RPMI8226 (cell line): ENCODE measurements at regions not wholly inside any gene's neighbourhood (a gene's known extent, or its start where the extent isn't known, plus 50 kb on each side); places are given as distances from the start of the nearest gene placed in this dataset.
"Not testable (repeated sequence)": the region's sequence is repeated elsewhere in the genome, so short reads cannot be mapped to it uniquely, and the experiment has no call there.

Experiments
- DNase-seq: peaks from one replicate; pipeline ENCODE4 v3.0.0-alpha.2; 2015

DNA sequence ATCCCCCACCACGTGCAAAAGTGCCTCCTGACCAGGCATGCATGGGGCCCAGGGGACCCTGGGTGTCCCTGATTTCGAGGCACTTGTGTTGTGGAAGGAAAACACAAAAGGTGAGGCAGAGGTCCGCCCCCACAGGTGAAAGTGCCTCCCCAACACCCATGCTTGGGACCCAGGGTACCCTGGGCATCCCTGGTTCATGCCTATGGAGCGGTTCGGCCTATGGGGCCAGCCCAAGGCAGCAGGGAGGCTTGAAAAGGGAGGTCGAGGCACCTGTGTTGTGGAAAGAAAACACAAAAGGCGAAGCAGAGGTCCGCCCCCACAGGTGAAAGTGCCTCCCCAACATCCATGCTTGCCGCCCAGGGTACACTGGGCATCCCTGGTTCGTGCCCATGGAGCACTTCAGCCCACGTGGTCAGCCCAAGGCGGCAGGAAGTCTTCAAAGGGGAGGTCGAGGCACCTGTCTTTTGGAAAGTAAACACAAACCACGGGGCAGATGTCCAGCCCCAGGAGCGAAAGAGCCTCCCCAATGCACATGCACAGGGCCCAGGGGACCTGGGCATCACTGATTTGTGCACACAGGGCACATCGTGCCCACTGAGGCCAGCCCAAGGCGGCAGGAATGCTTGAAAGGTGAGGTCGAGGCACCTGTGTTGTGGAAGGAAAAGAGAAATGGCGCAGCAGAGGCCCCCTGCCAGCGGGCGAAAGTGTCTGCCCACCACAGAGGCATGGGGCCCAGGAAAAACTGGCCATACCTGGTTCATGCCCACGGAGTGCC lies 375.5 kb downstream of the ALG10 start:
- DNase-seq, result no peak

DNA sequence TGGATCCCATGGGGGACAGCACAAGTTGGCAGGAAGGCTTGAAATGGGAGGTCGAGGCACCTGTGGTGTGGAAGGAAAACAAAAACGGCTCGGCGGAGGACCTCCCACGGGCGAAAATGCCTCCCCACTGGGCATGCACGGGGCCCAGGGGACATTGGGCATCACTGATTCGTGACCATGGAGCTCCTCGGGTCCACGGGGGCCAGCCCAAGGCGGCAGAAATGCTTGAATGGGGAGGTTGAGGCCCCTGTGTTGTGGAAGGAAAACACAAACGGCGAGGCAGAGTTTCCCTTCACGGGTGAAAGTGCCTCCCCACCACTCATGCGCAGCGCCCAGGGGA lies 376.0 kb downstream of the ALG10 start:
- DNase-seq, result no peak

DNA sequence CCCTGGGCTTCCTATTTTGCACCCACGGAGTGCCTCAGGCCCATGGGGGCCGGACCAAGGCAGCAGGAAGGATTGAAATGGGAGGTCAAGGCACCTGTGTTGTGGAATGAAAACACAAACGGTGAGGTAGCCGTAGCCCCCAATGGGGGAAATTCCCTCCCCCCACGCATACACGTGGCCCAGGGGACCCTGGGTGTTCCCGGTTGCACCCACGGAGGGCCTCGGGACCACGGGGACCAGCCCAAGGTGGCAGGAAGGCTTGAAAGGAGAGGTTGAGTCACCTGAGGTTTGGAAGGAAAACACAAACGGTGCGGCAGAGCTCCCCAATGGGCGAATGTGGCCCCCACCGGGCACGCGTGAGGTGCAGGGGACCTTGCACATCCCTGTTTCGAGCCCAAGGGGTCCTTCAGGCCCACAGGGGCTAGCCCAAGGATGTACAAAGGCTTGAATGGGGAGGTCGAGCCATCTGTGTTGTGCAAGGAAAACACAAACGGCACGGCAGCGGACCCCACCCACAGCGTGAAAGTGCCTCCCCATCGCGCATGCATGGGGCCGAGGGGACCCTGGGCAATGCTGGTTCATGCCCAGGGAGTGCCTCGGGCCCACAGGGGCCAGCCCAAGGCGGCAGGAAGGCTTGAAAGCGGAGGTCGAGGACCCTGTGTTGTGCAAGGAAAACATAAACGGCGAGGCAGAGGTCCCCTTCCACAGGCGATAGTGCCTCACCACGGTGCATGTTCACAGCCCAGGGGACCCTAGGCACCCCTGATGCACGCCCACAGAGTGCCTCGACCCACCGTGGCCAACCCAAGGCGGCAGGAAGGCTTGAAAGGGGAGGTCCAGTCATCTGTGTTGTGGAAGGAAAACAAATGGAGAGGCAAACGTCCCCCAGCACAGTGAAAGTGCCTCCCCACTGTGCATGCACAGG lies 376.7 kb downstream of the ALG10 start:
- no peak for DNase-seq

DNA sequence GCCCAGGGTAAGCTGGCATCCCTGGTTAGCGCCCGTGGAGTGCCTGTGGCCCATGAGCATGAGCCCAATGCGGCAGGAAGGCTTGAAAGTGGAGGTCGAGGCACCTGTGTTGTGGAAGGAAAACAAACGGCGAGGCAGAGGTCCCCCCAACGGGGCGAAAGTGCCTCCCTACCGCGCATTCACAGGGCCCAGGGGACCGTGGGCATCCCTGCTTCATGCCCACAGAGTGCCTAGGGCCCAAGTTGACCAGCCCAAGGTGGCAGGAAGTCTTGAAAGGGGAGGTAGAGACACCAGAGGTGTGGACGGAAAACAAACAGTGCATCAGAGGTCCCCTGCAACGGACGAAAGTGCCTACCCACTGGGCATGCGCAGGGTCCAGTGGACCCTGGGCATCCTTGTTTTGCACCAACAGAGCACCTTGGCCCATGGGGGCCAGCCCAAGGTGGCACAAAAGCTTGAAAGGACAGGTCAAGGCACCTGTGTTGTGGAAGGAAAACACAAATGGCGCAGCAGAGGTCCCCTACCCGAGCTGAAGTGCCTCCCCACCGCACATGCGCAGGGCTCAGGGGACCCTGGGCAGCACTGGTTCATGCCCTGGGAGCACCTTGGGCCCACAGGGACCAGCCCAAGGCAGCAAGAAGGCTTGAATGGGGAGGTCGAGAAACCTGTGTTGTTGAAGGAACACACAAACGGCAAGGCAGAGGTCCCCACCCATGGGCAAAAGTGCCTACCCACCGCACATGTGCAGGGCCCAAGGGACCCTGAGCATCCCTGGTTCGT lies 377.5 kb downstream of the ALG10 start:
- DNase-seq, result no peak

DNA sequence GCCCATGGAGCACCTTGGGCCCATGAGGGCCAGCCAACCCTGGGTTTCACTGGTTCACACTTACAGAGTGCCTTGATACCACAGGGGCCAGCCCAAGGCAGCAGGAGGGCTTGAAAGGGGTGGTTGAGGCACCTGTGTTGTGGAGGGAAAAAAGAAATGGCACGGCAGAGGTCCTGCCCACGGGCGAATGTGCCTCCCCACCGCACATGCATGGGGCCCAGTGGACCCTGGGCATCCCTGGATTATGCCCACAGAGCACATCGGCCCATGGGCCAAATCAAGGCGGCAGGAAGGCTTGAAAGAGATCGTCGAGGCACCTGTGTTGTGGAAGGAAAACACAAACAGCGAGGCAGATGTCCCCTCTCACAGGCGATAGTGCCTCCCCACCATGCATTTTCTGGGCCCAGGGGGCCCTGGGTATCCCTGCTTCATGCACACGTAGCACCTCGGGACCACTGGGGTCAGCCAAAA lies 378.1 kb downstream of the ALG10 start:
- no peak for DNase-seq

DNA sequence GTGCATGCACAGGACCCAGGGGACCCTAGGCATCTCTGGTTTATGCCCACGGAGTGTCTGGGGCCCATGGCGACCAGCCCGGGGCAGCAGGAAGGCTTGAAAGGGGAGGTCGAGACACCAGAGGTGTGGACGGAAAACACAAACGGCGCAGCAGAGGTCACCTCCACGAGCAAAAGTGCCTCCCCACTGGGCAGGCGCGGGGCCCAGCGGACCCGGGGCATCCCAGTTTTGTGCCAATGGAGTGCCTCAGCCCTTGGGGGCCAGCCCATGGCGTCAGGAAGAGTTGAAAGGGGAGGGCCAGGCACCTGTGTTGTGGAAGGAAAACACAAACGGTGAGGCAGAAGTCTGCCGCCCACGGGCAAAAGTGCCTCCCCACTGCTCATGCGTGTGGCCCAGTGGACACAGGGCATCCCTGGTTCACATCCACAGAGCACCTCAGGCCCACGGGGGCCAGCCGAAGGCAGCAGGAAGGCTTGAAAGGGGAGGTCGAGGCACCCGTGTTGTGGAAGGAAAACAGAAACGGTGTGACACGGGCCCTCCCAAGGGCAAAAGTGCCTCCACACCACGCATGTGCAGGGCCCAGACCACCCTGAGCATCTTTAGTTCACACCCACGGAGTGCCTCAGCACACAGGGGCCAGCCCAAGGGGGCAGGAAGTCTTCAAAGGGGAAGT lies 378.8 kb downstream of the ALG10 start:
- DNase-seq, result no peak

DNA sequence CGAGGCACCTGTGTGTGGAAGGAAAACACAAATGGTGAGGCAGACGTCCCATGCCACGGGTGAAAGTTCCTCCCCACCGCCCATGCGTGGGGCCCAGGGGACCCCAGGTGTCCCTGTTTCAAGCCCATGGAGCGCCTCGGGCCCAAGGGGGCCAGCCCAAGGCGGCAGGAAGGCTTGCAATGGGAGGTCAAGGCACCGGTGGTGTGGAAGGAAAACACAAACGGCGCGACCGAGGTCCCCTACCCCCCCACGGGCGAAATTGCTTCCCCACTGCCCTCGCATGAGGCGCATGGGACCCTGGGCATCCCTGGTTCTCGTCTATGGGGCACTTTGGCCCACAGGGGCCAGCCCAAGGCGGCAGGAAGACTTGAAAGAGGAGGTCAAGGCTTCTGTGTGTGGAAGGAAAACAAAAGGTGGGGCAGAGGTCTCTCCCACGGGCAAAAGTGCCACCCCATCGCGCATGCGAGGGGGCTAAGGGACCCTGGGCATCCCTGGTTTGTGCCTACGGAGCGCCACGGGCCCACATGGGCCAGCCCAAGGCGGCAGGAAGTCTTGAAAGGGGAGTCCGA lies 379.4 kb downstream of the ALG10 start:
- no peak for DNase-seq

DNA sequence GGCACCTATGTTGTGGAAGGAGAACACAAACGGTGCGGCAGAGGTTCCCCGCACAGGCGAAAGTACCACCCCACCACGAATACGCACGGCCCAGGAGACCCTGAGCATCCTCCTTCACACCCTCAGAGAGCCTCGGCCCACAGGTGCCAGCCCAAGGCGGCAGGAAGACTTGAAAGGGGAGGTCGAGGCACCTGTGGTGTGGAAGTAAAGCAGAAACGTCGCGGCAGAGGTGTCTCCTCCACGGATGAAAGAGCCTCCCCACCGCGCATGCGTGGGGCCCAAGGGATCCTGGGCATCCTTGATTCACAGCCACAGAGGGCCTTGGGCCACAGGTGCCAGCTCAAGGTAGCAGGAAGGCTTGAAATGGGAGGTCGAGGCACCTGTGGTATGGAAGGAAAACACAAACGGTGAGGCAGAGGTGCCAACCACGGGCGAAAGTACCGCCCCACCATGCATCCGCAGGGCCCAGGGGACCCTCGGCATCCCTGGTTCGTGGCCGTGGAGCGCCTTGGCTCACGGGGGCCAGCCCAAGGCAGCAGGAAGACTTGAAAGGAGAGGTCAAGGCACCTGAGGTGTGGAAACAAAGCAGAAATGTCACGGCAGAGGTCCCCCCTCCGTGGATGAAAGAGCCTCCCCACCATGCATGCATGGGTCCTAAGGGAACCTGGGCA lies 380.1 kb downstream of the ALG10 start:
- no peak for DNase-seq

DNA sequence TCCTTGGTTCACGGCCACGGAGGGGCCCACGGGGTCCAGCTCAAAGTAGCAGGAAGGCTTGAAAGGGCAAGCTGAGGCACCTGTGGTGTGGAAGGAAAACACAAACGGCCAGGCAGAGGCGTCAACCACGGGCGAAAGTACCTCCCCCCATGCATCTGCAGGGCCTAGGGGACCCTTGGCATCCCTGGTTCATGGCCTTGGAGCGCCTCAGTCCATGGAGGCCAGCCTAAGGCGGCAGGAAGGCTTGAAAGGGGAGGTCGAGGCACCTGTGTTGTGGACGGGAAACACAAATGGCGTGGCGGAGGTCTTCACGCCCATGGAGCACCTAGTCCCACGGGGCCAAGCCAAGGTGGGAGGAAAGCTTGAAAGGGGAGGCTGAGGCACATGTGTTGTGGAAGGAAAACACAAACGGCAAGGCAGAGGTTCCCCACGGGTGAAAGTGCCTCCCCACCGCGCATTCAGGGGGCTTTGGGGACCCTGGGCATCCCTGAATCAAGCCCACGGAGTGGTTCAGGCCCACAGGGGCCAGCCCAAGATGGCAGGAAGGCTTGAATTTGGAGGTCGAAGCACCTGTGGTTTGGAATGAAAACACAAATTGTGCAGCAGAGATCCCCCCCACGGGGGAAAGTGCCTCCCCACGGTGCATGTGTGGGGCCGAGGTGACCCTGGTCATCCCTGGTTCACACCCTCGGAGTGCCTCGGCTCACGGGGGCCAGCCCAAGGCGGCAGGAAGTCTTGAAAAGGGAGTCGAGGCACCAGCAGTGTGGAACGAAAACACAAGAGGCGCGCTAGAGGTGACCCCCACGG lies 380.8 kb downstream of the ALG10 start:
- no peak for DNase-seq

DNA sequence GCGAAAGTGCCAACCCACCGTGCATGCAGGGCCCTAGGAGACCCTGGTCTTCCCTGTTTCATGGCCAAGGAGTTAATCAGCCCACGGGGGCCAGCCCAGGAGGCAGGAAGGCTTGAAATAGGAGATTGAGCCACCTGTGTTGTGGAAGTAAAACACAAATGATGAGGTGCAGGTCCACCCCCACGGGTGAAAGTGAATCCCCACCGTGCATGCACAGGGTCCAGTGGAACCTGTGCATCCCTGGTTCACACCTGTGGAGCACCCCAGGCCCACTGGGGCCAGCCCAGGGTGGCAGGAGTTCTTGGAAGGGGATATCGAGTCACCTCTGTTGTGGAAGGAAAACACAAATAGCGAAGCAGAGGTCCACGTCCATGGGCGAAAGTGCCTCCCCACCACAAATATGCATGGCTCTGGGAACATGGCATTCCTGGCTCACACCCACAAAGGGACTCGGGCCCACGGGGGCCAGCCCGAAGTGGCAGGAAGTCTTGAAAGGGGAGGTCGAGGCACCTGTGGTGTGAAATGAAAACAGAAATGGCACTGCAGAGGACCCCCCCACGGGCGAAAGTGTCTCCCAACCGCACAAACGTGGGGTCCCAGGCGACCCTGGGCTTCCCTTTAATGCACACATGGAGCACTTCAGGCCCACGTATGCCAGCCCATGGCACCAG lies 381.5 kb downstream of the ALG10 start:
- no peak for DNase-seq

DNA sequence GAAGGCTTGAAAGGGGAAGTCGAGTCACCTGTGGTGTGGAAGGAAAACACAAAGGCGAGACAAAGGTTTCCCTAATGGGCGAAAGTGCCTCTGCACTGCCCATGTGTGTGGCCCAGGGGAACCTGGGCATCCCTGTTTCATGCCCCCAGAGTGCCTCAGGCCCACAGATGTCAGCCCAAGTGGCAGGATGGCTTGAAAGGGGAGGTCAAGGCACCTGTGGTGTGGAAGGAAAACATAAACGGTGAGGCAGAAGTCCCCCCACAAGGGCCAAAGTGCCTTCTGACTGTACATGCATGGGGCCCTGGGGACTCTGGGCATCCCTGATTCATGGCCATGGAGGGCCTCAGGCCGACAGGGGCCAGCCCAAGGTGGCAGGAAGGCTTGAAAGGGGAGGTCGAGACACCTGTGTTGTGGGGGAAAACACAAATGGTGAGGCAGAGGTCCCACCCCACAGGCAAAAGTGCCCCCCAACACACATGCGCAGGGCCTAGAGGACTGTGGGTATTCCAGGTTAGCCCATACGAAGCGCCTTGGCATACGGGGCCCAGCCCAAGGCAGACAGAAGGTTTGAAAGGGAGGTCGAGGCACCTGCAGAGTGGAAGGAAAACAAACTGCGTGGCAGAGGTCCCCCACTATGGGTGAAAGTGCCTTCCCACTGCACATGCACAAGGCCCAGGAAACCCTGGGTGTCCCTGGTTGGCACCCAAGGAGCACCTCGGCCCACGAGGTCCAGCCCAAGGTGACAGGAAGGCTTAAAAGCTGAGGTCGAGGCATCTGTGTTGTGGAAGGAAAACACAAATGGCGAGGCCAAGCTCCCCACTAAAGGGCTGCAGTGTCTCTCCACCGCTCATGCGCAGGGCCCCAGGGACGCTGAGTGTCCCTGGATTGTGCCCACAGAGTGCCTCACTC lies 382.3 kb downstream of the ALG10 start:
- no peak for DNase-seq

DNA sequence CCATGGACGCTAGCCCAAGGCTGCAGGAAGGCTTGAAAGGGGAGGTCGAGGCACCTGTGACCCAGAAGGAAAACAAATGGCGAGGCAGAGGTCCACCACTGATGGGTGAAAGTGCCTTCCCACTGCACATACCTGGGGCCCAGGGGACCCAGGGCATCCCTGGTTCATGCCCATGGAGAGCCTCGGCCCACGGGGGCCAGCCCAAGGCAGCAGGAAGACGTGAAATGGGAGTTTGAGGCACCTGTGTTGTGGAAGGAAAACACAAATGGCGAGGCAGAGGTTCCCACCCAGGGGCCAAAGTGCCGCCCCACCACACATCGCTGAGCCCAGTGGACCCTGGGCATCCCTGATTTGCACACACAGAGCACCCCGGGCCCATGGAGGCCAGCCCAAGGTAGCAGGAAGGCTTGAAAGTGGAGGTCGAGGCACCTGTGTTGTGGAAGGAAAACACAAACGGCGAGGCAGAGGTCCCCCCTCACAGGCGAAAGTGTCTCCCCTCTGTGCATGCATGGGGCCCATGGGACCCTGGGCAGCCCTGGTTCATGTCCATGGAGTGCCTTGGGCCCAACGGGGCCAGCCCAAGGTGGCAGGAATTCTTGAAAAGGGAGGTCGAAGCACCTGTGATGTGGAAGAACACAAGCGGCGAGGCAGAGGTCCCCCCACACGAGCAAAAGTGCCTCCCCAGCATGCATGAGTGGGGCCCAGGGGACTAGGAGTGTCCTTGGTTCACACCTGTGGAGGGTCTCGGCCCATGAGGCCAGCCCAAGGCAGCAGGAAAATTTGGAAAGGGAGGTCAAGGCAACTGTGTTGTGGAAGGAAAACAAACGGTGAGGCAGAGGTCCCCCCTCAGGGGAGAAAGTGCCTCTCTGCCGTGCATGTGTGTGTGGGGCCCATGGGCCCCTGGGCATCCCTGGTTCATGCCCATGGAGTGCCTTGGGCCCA lies 383.3 kb downstream of the ALG10 start:
- no peak for DNase-seq

DNA sequence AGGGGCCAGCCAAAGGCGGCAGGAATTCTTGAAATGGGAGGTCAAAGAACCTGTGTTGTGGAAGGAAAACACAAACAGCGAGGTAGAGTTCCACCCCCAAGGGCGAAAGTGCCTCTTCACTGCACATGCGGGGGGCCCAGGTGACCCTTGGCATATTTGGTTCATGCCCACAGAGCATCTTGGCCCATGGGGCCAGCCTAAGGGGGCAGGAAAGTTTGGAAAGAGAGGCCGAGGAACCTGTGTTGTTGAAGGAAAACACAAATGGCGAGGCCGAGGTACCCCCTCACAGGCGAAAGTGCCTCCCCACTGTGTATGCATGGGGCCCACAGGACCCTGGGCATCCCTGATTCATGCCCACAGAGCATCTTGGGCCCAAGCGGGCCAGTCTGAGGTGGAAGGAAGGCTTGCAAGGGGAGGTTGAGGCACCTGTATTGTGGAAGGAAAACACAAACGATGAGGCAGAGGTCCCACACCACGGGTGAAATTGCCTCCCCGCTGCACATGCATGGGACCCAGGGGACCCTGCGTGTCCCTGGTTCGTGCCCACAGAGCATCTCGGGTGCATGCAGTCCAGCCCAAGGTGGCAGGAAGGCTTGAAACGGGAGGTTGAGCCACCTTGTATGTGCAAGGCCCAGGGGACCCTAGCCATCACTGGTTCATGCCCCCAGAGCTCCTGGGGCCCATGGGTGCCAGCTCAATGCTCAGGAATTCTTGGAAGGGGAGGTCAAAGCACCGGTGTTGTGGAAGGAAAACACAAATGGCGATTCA lies 384.1 kb downstream of the ALG10 start:
- DNase-seq, result no peak

DNA sequence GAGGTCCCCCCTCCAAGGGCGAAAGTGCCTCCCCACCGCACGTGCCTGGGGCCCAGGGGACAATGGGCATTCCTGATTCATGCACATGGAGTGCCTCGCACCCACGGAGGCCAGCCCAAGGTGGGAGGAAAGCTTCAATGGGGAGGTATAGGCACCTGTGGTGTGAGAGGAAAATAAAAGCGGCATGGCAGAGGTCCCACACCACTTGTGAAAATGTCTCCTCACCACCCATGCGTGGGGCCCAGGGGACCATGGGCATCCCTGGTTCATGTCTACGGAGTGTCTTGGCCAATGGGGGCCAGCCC lies 384.7 kb downstream of the ALG10 start:
- no peak for DNase-seq

DNA sequence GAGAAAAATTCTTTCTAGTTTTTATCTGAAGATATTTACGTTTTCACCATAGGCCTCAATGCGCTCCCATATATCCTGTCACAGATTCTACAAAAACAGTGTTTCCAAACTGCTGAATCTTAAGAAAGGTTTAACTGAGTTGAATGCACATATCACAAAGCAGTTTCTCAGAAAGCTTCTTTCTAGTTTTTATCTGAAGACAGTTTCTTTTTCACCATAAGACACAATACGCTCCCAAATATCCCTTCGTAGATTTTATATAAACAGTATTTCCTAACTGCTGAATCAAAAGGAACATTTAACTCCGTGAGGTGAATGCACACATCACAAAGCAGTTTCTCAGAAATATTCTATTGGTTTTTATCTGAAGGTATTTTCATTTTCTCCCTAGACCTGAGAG lies 385.5 kb downstream of the ALG10 start:
- no peak for DNase-seq

DNA sequence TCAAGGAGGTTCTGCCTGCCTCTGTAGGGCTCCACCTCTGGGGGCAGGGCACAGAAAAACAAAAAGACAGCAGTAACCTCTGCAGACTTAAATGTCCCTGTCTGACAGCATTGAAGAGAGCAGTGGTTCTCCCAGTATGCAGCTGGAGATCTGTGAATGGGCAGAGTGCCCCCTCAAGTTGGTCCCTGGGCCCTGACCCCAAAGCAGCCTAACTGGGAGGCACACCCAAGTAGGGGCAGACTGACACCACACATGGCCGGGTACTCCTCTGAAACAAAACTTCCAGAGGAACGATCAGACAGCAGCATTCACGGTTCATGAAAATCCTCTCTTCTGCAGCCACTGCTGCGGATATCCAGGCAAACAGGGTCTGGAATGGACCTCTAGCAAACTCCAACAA lies 409.2 kb downstream of the ALG10 start:
- DNase-seq, result not testable (repeated sequence)
